NAMALWA (cell line): ENCODE measurements at regions not wholly inside any gene's neighbourhood (a gene's known extent, or its start where the extent isn't known, plus 50 kb on each side); places are given as distances from the start of the nearest gene placed in this dataset.

ENCODE experiments used
- DNase-seq: peaks from one replicate; pipeline ENCODE4 v3.0.0-alpha.2; 2015; ENCODE audit warnings: low spot score

GRCh38 chr3:137061186-137061585 lies 103.4 kb downstream of the IL20RB start:
- DNase-seq = no peak

GRCh38 chr3:137062250-137062649 lies 104.5 kb downstream of the IL20RB start:
- no peak for DNase-seq

- no peak for DNase-seq
Observed at GRCh38 chr3:137065381-137065780, 107.6 kb downstream of the IL20RB start.

GRCh38 chr3:137066092-137066491 lies 108.3 kb downstream of the IL20RB start:
- DNase-seq = no peak

- no peak for DNase-seq
Observed at GRCh38 chr3:137071104-137071503, 113.3 kb downstream of the IL20RB start.

GRCh38 chr3:137075020-137075419 lies 117.2 kb downstream of the IL20RB start:
- DNase-seq = no peak

GRCh38 chr3:137078040-137078439 lies 120.3 kb downstream of the IL20RB start:
- DNase-seq = no peak

- DNase-seq = no peak
Observed at GRCh38 chr3:137079571-137079970, 121.8 kb downstream of the IL20RB start.

- no peak for DNase-seq
Observed at GRCh38 chr3:137081711-137082110, 123.9 kb downstream of the IL20RB start.

- DNase-seq = no peak
Observed at GRCh38 chr3:137082763-137083162, 125.0 kb downstream of the IL20RB start.

- no peak for DNase-seq
Observed at GRCh38 chr3:137083332-137083731, 125.5 kb downstream of the IL20RB start.

GRCh38 chr3:137084586-137084985 lies 126.8 kb downstream of the IL20RB start:
- DNase-seq = no peak

- no peak for DNase-seq
Observed at GRCh38 chr3:137097386-137097785, 139.6 kb downstream of the IL20RB start.

- DNase-seq = no peak
Observed at GRCh38 chr3:137097852-137098251, 140.1 kb downstream of the IL20RB start.

- no peak for DNase-seq
Observed at GRCh38 chr3:137099364-137100219, 141.8 kb downstream of the IL20RB start.

- DNase-seq = no peak
Observed at GRCh38 chr3:137100326-137100725, 142.5 kb downstream of the IL20RB start.

GRCh38 chr3:137103739-137104138 lies 146.0 kb downstream of the IL20RB start:
- no peak for DNase-seq

- peak; percentile 89 for DNase-seq
Observed at GRCh38 chr3:137105277-137105977, 147.6 kb downstream of the IL20RB start.

GRCh38 chr3:137106612-137107240 lies 148.9 kb downstream of the IL20RB start:
- DNase-seq = no peak

- DNase-seq = no peak
Observed at GRCh38 chr3:137108699-137109440, 151.1 kb downstream of the IL20RB start.

- peak; percentile 65 for DNase-seq
Observed at GRCh38 chr3:137110392-137110996, 152.7 kb downstream of the IL20RB start.

- no peak for DNase-seq
Observed at GRCh38 chr3:137111497-137111896, 153.7 kb downstream of the IL20RB start.
